ENCODE measurements at regions not wholly inside any gene's neighbourhood (a gene's known extent, or its start where the extent isn't known, plus 50 kb on each side); places are given as distances from the start of the nearest gene placed in this dataset.
A peak's percentile ranks its signal among the peaks of the same experiment; 100 is the strongest.

DNA sequence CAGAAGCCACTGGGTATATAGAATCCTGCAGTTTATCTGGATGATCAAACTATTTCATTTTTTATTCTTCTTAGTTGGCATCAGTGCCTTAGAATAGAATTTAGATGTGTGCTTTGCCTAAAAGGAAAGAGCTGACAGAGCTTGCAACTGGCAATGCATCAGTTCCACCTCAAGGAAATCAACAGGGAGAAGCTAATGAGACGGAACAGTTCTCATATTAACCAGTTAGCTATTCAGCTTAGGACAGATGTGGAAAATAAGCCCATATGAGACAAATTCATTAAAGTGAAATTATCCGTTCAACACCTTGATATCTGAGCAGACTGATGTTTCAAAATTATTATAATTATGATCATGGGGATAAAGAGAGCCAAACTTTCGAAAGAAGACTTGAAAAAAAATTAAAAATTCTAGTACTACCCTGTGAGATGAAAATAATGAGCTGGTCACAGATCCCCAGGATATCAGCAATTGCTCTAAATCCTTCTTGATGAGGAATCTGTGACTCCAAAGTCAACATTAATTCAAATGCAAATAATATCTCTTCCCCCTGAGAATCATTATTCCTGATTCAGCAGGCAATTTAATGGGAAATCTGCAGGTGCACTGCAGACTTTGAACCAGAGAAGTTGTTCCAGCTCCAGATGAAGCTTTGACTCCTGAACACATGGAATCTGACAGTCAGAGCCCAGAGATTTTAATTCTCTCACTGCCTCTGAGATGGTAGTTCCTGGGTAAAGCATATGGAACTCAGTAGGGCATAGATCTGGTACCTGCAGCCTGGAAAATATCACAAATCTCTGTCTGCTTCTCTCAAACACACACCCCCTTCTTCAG is 486.8 kb downstream of the FOXO1 start:
- no peak for DNase-seq

DNA sequence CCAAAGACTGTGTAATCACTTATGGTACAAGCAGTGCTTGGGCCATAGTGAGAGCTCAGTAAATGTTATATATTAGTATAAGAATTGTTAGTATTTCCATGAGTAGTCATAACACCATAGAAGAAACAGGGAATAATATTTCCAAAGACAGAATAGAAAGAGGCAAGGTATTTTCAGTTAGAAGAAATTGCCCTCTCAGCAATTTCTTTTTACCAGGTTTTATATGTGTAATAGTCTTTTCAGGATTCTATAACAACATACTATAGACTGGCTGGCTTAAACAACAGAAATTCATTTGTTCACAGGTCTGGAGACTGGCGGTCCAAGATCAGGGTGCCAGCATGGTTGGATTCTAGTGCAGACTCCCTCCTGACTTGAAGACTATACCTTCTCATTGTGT is 485.7 kb downstream of the FOXO1 start:
- no peak for DNase-seq

DNA sequence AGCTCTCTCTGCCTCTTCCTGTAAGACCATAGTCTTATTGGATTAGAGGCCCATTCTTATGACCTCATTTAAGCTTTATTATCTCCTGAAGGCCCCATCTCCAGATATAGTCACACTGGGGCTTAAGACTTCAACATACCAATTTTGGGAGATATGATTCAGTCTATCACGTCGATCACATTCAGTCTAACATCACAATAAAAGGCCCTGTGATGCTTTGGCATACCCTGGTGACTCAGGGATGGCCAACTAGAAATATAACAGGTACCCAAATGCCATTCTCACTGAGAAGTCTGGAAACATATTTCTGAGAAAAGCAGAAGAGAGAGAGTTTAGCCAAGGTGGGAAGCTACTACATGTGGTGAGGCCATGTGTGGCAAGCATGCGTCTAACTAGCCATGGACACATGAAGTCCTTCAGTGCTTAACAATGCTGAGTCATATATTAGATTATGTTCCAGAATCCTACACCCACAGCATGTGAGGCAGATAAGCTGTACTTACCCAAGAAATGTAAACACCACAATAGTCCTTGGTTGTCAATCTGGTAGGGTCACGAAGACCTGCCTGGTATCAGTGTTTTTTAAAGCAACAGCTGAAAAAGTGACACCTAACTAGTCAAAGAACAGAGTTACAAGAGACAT is 485.1 kb downstream of the FOXO1 start:
- DNase-seq: peak; percentile 73

DNA sequence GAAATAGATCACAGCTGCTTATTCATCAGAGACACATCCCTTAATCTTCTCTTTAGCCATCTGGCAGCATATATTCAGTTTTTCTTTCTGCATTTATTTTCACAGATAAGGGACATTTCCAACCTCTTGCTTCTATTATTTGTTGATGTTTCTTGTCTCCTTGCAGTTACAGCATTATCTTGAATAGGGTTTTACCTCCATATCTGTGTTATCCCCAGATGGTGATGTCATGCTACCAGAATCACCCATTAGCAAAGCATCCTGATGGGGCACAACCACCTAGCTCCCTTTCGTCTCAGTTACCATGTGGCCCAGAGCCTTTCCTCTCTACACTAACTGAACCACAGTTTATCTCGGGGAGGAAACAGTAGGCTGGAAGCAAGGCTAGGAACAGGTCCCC is 483.9 kb downstream of the FOXO1 start:
- no peak for DNase-seq

DNA sequence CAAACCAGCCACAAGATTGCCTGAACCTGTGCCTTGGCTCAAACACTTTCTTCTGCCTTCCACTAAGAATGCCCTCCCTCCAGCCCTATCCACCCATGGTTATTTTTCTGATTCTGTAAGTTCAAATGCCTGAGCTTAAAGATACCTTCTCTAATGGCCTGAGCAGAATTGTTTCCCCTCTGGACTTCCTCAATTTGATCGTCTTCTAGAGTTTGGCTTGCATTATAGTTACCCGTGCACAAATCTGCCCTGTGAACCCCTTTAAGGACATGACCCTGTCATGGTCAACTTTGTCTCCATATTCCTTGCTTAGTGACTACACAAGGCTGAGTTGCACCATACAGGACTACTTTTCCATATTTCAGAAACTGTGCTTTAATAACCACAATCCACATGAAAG is 481.0 kb downstream of the FOXO1 start:
- no peak for DNase-seq

DNA sequence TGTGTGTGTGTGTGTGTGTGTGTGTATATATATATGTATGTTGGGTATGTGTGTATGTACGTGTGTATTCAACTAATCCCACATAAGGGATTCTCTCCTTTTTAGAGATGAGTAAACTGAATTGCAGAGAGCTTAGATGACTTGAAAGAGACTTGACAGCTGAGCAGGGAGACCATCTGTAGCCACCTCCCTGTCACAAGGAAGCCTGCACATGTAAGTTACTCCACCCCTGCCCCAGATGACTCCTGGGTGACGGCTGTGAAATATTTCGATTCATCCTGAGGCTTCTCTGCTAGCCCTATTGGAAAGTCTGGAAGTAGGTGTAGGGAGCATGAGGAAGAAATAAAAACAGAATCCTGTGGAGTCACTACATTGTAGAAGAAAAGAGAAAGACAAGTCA is 480.4 kb downstream of the FOXO1 start:
- no peak for DNase-seq

DNA sequence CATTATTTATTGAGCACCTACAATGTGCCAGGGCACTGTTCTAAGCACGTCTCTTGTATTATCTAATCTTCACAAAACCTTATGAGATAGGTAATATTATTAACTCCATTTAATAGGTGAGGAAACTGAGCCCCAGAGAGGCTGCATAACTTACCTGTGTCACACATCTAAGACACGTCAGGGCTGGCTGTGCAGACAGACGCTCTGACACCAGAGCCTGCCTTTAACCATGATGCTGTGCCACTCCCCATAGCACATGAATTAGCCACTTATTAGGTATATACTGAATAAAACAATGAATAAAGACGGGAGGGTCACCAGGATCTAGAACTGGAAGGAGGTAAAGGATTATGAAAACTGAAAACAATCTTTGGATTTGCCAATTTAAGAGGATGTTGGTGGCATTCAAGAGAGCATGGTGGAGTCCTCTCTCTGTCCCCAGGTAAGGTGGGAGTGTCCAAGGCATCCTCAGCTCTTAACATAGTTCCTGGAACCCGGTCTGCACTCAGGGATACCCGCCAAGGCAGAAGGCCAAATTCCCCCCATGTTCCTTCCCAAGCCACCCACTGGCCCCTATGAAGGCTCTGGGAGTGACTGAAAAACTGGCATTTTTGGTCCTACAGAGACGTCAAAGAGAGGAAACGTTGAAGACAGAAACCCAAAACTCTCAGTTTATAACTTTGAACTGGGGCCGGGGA is 479.7 kb downstream of the FOXO1 start:
- DNase-seq: no peak

DNA sequence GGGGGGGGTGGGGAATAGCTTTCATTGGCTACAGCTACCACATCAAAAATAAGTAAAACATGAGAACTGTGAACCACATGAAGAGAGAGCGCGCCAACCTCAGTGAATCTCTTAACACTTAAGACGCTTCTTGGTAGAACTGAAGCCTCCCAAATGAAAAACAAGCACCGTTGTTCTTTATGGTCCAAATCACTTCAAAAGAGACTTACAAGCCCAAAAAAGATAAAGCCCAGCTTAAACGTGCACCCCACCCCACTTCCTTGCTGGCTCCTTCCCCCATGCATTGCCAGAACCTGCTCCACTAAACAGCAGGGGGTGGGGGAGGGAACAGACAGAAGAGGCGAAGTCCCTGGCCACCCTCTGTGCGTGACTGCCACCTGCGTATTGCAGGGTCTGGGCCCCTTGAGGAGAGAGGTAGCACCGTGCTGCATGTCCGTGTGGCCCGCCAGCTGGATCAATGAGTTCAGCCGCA is 479.1 kb downstream of the FOXO1 start:
- no peak for DNase-seq

DNA sequence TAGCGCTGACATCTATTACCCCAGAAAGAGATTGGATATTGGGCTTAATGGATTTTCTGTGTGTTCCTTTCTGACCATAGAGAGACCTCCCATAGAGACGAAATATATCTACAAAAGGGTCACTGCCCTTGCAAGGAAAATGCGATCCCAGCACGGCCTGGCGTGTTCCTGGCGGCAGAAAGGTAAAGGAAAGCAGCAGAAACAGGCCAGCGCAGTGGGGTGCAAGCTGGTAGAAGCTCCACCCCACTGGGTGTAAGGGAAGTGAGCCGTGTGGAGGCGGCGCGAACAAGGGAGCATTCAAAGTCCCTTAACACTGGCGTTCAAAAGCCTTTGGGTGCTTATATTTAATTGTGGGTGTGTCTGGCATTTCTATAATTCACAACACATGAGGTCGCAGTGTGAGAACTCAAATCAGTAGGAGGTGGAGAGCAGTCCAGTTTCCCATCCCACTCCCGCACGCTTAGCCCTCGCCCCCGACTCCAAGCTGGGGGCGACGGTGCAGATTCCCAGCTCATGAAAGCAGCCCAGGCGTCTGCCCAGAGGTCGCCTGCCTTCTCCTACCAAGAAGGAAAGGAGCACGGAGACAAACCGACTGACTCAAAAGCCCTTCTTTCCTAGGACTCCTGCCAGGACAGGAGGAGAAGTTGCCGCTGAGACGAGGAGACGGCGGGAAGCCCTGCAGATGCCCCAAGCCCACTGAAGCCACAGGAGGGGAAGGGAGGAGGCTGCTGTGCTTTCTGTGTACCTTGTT is 478.4 kb downstream of the FOXO1 start:
- no peak for DNase-seq

DNA sequence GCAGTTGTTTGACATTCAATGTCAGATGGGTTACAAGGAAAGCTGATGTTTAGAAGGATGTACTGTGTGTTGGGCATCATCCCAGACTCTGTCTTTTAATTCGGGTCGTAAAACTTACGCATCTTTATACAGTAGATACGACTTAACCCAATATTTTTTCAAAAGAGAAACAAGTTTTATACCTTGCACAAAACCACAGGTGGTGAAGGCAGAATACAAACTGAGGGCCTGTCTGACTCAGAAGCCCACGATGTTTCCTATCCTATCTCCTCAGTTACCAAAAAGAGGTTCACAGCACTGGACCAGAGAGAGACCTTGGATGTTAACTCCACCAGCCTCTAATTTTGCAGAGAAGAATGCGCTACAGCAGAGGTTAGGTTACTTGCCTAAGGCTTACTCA is 477.0 kb downstream of the FOXO1 start:
- no peak for DNase-seq

DNA sequence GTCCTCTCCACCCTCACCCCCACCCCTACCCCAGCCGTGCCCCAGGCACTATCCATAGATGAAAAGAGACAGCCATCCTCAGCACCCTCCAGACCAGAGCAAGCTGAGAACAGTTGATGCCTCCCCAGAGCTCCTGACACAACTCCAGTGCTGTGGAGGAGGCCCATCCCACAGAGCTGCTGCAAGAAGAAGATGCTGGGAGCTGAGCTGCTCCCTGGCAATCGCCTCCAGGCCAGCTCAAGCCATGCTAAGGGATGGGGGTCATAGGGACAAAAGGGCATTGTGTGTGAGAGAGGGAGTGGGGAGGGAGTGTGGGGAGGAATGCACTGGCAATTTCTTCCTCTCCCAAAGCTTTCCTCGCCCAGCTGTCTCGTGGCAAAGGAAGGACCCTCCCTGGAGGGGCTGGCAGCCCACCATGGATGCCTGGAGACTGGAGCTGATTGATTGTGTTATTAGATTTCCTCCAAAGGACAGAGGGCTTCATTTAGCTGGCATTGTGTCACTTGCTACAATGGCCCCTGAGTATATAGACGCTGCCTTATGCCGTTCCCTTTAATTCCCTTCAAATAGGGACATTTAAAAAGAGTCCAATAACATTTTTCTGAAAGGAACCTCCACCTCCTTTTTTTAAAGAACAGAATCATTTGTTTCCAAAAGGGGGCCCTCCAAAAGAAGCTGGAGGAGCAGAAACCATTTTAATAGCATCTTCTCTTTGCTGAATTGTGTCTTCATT is 476.4 kb downstream of the FOXO1 start:
- no peak for DNase-seq

DNA sequence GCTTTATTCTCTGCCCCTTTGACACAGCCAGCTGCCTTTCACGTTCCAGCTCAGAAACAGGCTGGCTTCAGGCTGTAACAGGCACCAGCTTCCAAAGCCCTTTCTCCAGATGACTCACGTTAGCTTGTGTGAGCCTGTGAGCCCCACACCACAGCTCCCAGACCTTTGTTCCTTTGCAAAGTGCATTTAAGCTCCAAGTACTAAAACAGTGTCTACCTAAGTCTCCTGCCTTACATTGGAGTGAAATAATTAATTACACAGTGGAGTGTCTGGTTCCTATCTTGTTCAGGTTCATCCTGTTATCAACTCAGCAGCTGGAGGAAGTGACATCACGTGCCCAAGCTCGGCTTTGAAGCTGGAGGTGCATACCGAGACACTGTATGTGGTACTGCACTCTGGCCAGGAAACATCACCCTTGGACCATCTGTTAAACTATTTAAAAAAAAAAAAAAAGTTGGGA is 475.8 kb downstream of the FOXO1 start:
- DNase-seq: peak; percentile 35

DNA sequence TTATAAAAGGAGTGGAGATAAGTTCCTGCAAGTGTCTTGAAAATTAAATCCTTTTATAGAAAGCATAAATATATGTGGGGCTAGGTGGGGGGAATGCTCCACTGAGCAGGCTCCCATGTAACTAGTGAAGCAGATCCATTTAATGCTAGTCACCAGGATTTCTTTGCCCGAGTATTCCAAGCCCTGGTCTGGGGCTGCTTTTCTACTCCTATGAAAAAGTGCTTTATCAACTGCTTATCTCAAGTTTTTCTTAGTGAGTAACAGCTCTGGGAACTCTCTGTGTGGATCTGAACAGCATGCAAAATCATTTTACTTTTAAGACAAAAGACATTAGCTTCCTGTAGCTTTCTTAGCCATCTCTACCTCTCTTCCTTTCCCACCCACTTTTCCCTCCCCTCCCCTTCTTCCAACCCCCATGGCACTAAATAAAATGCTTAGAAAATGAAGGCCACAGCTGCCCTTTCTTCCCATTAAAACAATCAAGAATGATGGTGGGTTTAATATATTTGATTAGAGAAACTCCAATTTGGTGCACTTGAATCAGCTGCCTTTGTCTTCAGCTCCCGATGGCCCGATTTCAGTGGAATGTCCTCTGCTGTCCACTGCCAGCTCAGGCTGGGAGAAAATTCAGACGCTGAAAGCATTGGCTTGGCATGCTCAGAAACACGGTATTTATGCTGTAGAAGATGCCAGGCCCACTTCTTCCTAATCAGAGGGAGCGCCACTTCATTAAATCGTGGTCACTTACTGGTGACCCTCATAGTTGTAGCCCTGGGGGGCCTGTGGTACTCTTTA is 475.1 kb downstream of the FOXO1 start:
- no peak for DNase-seq

DNA sequence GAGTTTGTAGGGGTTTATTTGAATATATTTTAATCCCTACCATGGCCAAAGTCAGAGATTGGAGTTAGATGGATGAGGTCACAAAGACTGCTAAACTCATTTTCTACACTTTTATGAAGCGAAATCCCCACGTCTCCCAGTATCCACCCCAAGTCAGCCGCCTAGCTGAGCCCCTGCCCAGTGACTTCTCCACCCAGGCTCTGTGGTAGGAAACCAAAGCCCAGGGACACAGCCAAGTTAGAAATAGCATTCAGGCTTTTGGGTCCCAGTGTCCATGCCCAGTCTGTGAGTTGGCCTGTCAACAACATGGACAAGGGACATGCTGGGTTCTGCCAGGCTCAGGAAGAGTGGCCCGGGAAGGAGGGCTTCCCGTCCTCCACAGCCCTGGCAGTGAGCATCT is 474.0 kb downstream of the FOXO1 start:
- DNase-seq: no peak

DNA sequence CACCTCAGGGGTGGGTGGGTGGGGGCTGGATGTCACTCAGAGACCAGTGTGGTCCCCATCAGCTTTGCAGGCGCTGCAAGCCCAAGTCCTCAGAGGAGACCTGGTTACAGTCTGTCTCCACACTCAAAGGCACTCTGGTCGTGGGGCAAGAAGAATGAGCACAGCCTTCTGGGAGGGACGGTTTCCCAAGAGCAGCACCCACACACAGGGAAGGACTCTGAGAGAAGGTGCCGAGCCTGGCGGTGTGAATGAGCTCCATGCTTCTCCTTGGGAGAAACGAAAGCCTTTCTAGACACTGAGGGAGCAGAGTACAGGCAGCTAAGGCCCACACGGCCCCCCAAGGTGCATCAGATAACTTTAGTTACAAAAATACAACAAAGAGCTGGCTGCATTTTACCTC is 473.6 kb downstream of the FOXO1 start:
- DNase-seq: no peak

DNA sequence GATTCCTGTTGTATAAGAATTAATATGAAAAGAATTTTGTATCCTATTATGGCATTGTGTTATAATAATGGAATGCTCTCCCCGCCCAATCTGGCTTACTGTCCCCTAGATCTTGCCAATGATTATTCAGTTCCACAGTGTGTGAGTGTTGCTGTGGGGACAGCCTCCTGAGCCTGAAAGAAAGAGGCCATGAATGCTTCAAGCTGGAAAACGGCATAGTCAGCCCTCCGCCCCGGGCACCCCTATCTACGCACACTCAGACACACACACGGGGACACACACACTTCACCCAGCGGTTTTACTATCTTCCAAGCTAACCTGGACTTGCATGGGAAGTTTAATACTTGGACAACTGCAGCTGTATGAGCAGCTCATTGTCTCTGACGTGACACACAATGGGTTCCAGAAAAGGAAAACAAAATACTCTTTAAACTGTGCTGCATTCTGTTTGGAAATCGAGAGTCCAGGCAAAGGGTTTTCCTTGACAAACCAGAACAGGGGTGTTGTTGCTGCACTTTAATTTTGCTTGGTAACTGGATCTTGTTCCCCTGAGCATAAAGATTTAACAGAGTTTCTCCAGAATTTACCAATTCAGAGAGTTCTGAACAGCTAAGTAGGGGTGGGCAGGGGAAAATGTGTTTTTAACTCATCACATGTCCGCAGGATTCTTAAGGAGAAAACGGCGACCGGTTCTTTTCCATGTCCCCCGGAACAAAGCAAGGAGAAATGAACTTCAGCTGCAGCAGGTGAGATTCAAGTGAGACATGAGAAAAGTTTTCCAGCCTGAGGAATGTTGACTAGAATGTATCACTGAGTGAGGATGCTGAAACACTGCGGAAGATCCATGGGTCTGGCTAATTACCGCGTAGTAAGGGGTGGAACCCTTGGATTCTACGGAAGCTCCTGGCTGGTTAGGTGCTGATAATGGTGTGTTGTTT is 472.9 kb downstream of the FOXO1 start:
- DNase-seq: no peak

DNA sequence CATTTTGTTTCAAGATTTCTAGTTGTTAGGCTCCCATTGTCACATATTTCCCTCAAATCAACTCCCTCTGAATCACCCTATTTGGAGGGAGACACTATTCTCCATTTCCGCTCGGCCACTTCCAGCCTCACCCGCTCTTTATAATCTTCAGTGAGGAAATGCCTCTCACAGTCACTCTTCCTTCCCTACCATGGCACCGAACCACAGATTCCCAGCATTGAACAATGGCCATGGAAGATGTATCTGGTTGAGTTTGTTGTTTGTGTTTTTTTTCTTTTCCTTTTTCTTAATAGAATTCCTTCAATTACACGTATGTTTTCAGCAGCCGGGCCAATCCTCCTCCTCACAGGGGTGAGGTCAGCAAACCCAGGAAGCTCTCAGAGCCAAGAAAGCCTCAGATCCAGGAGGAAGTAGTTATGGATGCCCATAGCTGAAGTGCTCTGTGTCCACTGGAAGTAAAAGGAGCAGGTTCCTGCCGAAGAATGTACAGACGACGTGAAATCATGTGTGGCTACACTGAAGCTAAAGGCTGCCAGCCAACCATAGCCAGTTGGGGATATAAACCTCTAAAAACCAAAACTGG is 472.1 kb downstream of the FOXO1 start:
- no peak for DNase-seq

DNA sequence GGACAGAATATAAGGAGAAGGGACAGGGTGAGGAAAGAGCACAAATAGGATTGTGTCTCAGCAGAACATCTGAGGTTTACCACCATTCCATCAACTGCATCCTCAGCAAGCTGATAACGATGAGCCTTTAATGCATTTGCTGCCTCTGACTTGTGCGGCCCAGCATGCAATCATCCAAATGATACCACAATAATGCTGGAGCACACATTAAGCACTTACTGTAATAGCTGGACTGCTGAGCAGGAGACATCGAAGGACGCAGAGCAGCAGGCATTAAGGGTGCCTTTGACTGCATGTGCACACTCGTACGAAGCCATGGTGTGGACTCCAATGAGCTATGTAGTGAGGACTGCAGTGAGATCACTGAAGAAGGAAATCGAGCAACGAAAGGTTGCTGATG is 469.4 kb downstream of the FOXO1 start:
- no peak for DNase-seq

DNA sequence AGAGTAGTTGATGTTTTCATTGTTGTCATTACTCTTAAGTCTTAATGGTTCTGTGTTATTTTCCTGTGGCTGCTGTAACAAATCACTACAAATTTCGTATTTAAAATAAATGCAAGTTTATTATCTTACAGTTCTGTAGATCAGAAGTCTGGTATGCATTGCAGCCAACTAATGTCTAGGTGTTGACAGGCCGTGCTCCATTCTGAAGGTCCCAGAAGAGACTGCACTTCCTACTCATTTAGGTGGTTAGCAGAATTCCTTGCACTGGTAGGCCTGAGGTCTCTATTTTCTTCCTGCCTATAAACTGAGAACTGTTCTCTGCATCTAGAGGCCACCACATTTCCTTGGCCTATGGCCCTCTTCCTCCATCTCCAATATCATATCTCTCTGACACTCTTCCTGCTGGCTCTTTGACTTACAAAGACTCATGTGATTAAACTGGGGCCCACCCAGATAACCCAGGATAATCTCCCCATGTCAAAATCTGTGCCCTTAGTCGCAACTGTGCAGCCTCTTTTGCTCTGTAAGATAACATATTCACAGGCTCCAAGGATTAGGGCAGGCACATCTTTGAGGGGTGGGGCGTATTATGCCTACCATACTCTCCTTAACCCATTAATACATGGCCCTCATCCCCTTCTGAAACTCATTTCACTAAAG is 468.4 kb downstream of the FOXO1 start:
- DNase-seq: peak; percentile 40

Data from hematopoietic multipotent progenitor cell treated with erythropoietin and hydrocortisone succinate and interleukin-3 and kit ligand, for 6 days (in vitro differentiated cells).